Sigmoid colon (tissue), 6 donors: ENCODE measurements at regions not wholly inside any gene's neighbourhood (a gene's known extent, or its start where the extent isn't known, plus 50 kb on each side); places are given as distances from the start of the nearest gene placed in this dataset.

Source experiments
- DNase-seq: peaks from one replicate; pipeline ENCODE4 v3.0.0-alpha.2; 2019
- H3K27ac ChIP-seq, 4 donors: fragments of 200-600 bp; sonication (generic); one replicate each; pipeline ENCODE4 v1.5.1; 2016 to 2019; ENCODE audit warnings: mild to moderate bottlenecking in 1 of 4
- H3K27me3 ChIP-seq, 3 donors: fragments of 200-600 bp; sonication (generic); one replicate each; pipeline ENCODE4 v1.5.1; 2019; ENCODE audit warnings: mild to moderate bottlenecking in 1 of 3
- H3K36me3 ChIP-seq, 4 donors: fragments of 200-600 bp; sonication (generic); one replicate each; pipeline ENCODE4 v1.5.1; 2016 to 2019
- H3K4me1 ChIP-seq, 4 donors: fragments of 200-600 bp; sonication (generic); one replicate each; pipeline ENCODE4 v1.5.1; 2017 to 2019
- H3K4me3 ChIP-seq, 4 donors: fragments of 200-600 bp; sonication (generic); one replicate each; pipeline ENCODE4 v1.5.1; 2017 to 2019; ENCODE audit warnings: mild to moderate bottlenecking in 2 of 4, moderate library complexity in 1 of 4
- H3K9me3 ChIP-seq, 4 donors: fragments of 200-600 bp in 3 of 4; sonication (generic) in 3 of 4; one replicate each; pipeline versions ENCODE4 v1.5.1 to v1.6.1; 2013 to 2019
- CTCF ChIP-seq, 4 experiments: fragments of 450-650 bp in 3 of 4; fragments of 200-600 bp in 1 of 4; IDR thresholded peaks; one replicate each; pipeline ENCODE4 v1.5.1; 2016 to 2019; ENCODE audit warnings: antibody characterized with exemption in 4 of 4, mild to moderate bottlenecking in 3 of 4, moderate library complexity in 2 of 4
- EP300 ChIP-seq, 4 donors: sonication (generic); formaldehyde crosslinking; IDR thresholded peaks; one replicate each; pipeline ENCODE4 v1.6.1; 2017; ENCODE audit warnings: antibody characterized with exemption in 4 of 4
- POLR2A ChIP-seq, 2 donors: fragments of 450-650 bp; IDR thresholded peaks; one replicate each; pipeline ENCODE4 v1.6.1; 2016; ENCODE audit warnings: antibody characterized with exemption in 2 of 2, mild to moderate bottlenecking in 2 of 2, moderate library complexity in 2 of 2
- POLR2AphosphoS5 ChIP-seq, 4 donors: sonication (generic); formaldehyde crosslinking; IDR thresholded peaks; one replicate each; pipeline ENCODE4 v1.6.1; 2017; ENCODE audit warnings: antibody characterized with exemption in 4 of 4
- WGBS, 2 donors: extraction: QIAGEN DNeasy Blood & Tissue Kit; methylation state at CpG; one replicate each; pipeline ENCODE4 v1.1.7; 2013; 5-methylcytosine and 5-hydroxymethylcytosine counted together
- intact Hi-C: fragments of 100-400 bp; cut with DNase I; formaldehyde crosslinking; loops from one replicate; pipeline ENCODE4 v1.15.1; 2023
- donor health status: healthy with polysubstance abuse.
- donor health status: healthy.

DNA sequence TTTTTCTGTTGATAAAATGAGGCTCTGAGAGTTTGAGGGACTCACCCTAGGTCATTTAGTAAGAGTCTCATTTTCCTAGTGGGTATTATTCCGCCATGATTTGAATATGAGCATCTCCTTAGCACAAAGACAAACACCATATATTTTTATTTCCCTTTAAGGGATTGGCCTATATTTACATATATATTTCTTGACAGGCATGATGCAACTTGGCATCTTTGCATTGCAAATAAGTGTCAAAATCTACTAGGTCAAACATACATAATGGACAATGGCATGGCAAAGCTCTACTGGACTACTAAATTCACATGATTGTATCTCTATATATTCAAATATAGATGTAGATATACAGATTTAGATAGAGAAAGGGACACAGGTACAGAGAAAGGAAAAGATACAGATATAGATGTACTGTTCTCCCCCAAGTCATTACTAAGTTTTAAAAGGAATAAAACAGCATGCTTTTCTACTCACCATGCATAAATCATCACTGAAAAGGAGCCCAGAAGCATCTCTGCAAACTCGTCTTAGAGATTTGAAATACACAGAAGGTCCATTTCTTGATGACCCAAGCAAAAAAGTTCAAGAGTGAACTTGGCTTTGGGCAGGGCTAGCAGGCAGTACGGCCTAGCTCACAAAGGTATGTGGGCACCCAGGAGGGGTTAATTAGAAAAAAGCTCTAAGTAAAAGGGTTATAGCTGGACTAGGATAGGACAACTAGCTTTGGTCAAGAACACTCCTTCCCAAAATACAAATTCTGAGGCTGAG, 495.8 kb downstream of the NTRK3 start:
- Histone ChIP-seq H3K4me1 (peaks cover 0 to 13% (median 2%) of the 10 kb centered on the region in 4 donors), H3K36me3 (no peaks in the 10 kb centered on the region), H3K4me3 (no peak overlapping the region), H3K27ac (no peak overlapping the region), H3K9me3 (no peaks in the 10 kb centered on the region), H3K27me3 (no peaks in the 10 kb centered on the region)
- TF ChIP-seq POLR2A (IDR thresholded peaks at IDR 0.05) = no peak
- no peak for TF ChIP-seq EP300 (IDR thresholded peaks at IDR 0.05)
- TF ChIP-seq POLR2AphosphoS5 (IDR thresholded peaks at IDR 0.05) = no peak
- TF ChIP-seq CTCF (IDR thresholded peaks at IDR 0.05) = no peak
- intact Hi-C loops = no loop called here
- DNase-seq = no peak
- WGBS, 2 donors = 83 to 91% methylated on average over 3 of the region's 3 CpGs

GRCh38 chr15:87758794-87759418, 497.6 kb downstream of the NTRK3 start:
- H3K27me3 ChIP-seq = no peaks in the 10 kb centered on the region
- TF ChIP-seq POLR2A (IDR thresholded peaks at IDR 0.05) (no peak), CTCF (IDR thresholded peaks at IDR 0.05) (no peak), EP300 (IDR thresholded peaks at IDR 0.05) (no peak), POLR2AphosphoS5 (IDR thresholded peaks at IDR 0.05) (no peak)
- no peaks in the 10 kb centered on the region for H3K9me3 ChIP-seq
- no peak overlapping the region for H3K27ac ChIP-seq
- intact Hi-C loops = no loop called here
- H3K4me1 ChIP-seq = peaks cover 0 to 17% (median 6%) of the 10 kb centered on the region in 4 donors
- no peak for DNase-seq
- 66 to 73% methylated on average over 9 of the region's 9 CpGs for WGBS, 2 donors
- no peak overlapping the region for H3K4me3 ChIP-seq
- H3K36me3 ChIP-seq = no peaks in the 10 kb centered on the region

GRCh38 chr15:87757084-87757483, 499.5 kb downstream of the NTRK3 start:
- TF ChIP-seq CTCF (IDR thresholded peaks at IDR 0.05) (no peak), POLR2AphosphoS5 (IDR thresholded peaks at IDR 0.05) (no peak), POLR2A (IDR thresholded peaks at IDR 0.05) (no peak), EP300 (IDR thresholded peaks at IDR 0.05) (no peak)
- Histone ChIP-seq H3K27ac (no peak overlapping the region), H3K4me3 (no peak overlapping the region), H3K4me1 (peaks cover 0 to 35% (median 21%) of the 10 kb centered on the region in 4 donors), H3K9me3 (no peaks in the 10 kb centered on the region), H3K36me3 (no peaks in the 10 kb centered on the region), H3K27me3 (no peaks in the 10 kb centered on the region)
- intact Hi-C loops = no loop called here
- no peak for DNase-seq
- WGBS, 2 donors = 79 to 85% methylated on average over 7 of the region's 7 CpGs

DNA sequence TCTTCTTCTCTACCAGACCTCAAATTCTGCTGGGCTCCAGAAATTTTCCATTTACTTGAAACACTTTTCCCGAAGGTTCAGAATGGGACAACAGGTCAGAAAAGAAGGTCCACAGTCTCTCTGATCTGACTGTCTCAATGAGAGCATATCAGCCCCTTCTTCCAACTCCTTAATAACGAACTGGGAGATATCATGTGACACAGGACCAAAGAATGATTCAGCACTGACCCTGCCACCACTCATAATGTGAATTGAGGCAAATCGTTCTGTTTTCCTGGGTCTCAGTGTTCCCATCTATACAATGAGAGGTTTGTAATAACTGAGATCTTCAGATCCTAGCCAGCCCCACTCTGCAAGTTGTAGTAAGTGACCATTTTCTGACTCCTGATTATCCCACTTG, 500.5 kb downstream of the NTRK3 start:
- Histone ChIP-seq H3K4me1 (peaks cover 0 to 42% (median 28%) of the 10 kb centered on the region in 4 donors), H3K27ac (no peak overlapping the region), H3K9me3 (no peaks in the 10 kb centered on the region), H3K36me3 (no peaks in the 10 kb centered on the region), H3K27me3 (no peaks in the 10 kb centered on the region), H3K4me3 (no peak overlapping the region)
- intact Hi-C loops = no loop called here
- TF ChIP-seq EP300 (IDR thresholded peaks at IDR 0.05) (no peak), POLR2A (IDR thresholded peaks at IDR 0.05) (no peak), CTCF (IDR thresholded peaks at IDR 0.05) (no peak), POLR2AphosphoS5 (IDR thresholded peaks at IDR 0.05) (no peak)
- 68 to 82% methylated on average over 3 of the region's 3 CpGs for WGBS, 2 donors
- DNase-seq = no peak
